Stimulated activated CD8-positive, alpha-beta memory T cell treated with anti-CD3 and anti-CD28 coated beads, Interleukin-12 subunit alpha, Interleukin-12 subunit beta, amount 100 ng/mL, for 24 hours (primary cell): ENCODE measurements at regions not wholly inside any gene's neighbourhood (a gene's known extent, or its start where the extent isn't known, plus 50 kb on each side); places are given as distances from the start of the nearest gene placed in this dataset.
A peak's percentile ranks its signal among the peaks of the same experiment; 100 is the strongest.

Source experiments
- DNase-seq: peaks from one replicate; pipeline ENCODE4 v3.0.0-alpha.2; 2020; ENCODE audit errors: extremely low read depth

GRCh38 chr16:26649381-26650045, 417.2 kb upstream of the C16orf82 start:
- DNase-seq: no peak

- no peak for DNase-seq
Observed at GRCh38 chr16:26651464-26651863, 415.3 kb upstream of the C16orf82 start.

- no peak for DNase-seq
Observed at GRCh38 chr16:26651884-26652283, 414.8 kb upstream of the C16orf82 start.

DNA sequence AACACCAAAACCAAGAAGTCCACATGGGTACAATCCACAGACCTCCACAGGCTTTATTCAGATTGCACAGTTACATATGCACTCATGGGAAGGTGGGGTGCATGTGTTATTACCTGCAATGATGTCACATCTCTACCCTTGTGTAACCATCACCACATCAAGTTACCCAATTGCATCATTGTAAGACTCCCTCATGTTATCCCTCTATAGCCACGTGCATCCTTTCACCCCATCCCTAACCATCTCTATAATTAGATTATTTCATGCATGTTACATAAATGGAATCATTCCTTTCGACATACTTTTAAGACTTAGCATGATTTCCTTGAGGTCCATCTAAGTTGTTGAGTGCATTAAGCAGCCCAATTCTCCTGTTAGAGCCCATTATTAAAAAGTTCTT, 408.2 kb upstream of the C16orf82 start:
- DNase-seq: no peak

DNA sequence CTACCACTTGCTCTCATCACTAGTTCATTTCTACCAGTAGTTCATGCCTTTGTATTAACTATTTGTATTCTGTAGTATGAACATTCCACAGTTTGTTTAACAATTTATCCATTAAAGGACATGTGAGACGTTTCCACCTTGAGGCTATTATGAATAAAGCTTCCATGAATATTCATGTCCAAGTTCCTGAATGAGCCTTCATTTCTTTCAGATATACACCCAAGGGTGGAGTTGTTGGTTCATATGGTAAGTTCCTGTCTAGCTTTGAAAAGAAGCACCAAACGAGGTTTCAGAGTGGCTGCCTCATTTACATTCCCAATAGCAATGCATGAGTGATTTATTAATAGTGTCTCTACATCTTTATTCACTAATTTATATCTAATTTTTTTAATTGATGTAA, 407.8 kb upstream of the C16orf82 start:
- no peak for DNase-seq

- no peak for DNase-seq
Observed at GRCh38 chr16:26664086-26664485, 402.6 kb upstream of the C16orf82 start.

GRCh38 chr16:26665166-26665939, 401.4 kb upstream of the C16orf82 start:
- no peak for DNase-seq

DNA sequence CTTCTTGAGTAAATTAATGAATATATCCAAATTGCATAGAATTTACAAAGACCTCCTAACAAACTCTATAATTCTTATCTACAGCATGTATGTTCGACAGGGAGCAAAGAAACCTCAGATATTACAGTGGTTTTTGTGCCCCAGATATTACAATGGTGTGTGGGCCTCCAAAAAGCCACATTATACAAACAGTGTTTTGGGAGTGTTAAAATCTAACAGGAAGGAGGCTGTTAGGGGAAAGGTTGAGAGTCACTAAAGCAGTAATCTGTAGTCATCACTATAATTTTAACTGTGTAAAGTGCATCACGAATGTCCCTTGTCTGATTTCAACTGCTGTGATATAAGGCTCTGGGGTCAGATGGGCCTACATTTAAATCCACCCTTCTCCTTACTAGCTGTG, 400.2 kb upstream of the C16orf82 start:
- DNase-seq: no peak

- no peak for DNase-seq
Observed at GRCh38 chr16:26667307-26667706, 399.4 kb upstream of the C16orf82 start.

DNA sequence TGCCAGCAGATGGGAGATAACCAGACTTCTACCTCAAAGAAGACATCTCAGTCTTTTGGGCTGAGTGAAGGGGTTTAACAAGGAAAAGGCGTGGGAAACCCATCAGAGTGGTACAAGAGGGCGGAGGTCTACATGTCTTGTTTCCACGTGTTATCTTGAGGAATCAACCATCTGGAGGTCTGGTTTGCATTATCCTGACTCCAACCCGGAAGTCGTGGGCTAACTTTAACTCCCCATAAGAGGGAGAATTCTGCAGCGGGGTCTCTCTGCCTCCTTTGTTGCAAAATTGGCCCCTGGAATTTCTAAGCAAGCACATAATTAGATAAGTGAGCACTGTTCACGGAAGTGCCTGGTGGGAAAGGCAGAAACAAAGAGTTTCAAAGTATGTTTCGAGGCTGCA, 398.7 kb upstream of the C16orf82 start:
- no peak for DNase-seq

DNA sequence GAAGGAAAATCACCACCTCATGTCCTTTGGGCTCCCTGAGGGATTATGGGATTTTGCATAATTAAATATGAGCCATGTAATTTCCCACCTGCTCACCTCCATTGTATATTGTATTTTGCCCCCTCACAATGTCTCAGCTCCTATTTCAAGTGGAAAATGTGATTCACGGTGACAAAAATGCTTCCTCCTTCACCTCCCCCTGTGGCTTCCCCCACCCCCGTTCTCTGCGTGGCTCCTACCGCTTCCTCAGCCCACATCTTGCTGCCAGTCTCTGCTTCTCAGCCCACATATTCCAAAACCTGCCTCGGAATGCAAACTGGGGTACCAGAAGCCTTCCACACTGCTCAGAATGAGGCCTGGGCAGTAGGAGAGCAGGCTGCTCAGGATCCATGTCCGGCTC, 394.5 kb upstream of the C16orf82 start:
- peak; percentile 23 for DNase-seq

- no peak for DNase-seq
Observed at GRCh38 chr16:26673011-26673410, 393.7 kb upstream of the C16orf82 start.

DNA sequence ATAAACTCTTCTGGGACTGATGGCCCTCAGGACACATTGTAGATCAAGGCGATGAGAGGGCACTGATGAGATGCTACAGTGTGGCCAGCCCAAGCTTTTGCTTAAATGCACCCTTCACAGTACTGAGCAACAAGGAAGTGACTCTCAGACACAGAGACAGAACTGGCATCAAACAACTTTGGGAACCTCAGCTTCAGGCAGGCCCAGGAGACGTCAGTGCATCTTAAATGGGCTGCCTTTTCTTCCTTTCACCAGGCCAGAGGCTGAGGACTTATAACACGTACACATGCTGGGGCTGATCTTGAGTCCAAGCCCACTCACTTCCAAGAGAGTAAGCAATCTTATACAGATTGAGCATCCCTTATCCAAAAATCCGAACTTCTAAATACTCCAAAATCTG, 386.1 kb upstream of the C16orf82 start:
- no peak for DNase-seq

GRCh38 chr16:26688105-26688504, 378.6 kb upstream of the C16orf82 start:
- no peak for DNase-seq

DNA sequence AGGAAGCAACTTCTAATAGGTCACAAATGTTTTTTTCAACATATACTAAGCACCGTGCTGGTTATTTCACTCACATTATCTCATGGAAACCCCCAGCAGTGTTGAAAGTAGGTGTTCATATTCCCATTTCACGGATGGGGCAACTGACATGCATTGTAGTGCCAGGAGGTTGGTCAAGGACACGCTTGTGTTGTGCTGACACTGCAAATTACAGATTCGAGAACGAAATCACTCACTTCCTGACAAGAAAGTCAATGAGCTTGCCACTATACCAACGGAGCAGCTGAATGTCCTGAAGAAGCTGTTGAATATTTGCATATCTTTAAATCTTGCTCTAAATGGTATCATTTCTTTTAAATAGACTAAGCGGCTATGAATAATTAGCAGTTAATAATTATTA, 378.0 kb upstream of the C16orf82 start:
- no peak for DNase-seq

DNA sequence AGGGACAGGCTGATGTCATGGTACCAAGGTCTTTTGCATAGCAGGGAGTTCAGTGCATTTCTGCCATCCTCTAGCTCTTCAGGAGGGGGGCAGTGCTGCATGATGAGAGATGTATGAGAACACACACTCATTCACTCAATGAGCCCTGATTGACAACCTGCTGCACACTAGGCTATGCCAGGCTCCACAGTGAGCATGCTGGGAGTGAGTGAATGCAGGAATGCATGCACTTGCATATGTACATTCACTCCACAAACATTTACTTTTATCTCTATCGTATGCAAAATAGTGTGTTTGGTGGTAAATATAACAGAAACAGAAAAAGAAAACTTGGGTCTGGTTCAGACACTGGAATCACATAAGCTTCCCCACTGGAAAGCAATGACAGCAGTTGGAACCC, 374.1 kb upstream of the C16orf82 start:
- DNase-seq: no peak

DNA sequence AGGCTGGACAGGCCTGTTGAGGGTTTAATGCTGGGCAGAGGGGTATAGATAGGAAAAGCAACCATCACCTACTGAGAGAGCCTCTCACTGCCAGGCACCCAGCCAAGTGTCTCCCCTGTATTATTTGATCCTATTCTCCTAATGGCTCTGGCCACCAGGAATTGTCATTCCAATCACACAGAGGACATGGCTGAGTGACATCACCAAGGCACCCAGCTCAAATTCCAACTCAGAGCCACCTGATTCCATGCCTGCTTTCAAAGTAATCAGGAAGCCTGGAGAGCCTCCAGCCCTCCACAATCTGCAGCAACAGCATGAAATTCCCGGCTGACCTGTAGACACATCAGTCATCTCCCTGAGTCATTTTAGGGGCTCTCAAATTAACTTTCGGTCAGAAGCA, 368.9 kb upstream of the C16orf82 start:
- DNase-seq: no peak

- DNase-seq: no peak
Observed at GRCh38 chr16:26700250-26700649, 366.5 kb upstream of the C16orf82 start.

DNA sequence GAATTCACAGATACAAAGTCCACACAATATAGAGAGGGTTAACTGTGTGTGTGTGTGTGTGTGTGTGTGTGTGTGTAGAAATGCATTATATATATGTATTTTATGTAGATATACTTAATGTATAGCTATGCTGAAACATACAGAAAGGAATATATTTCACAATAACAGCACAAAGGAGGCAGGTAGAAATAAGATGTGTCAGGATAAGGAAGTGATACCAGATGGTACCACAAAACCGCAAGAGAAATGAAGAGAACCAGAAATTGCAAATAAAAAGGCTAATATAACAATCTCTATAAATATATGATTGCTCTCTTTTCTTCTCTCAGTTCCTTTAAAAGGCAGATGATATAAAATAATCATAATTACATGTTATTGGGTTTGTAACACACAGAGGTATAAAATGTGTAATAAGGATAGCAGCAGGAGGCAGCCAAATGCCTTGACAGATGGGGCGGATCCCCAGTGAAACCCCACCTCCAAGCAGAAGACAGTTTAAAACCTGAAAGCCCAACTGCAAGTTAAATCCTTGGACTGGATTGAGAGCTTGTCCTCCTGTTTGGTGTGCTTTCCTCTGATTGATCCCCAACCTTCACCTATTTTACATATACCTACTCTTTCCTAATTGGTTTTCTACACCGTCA, 365.4 kb upstream of the C16orf82 start:
- no peak for DNase-seq

- DNase-seq: no peak
Observed at GRCh38 chr16:26705346-26705745, 361.4 kb upstream of the C16orf82 start.

- DNase-seq: no peak
Observed at GRCh38 chr16:26708428-26708827, 358.3 kb upstream of the C16orf82 start.

DNA sequence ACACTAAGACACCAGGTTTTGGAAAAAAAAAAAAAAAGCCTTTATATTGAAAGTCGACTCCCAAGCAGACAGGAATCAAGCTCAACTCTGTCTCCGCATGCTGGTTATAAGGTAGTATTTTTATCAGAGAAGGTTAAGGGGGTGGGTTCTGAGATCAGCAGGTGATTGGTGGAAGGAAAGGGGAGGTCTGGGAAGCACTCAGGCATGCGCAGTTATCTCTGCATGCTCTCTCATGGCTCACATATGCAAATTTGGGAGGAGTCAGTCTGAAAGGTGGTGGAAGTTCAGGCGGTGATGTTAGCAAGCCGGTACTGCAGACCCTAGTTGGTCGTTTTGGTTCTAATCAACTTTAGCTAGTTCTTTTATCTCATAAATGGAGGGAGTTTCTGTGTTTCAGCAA, 357.6 kb upstream of the C16orf82 start:
- DNase-seq: no peak

- no peak for DNase-seq
Observed at GRCh38 chr16:26709754-26710153, 357.0 kb upstream of the C16orf82 start.
